ENCODE measurements at regions not wholly inside any gene's neighbourhood (a gene's known extent, or its start where the extent isn't known, plus 50 kb on each side); places are given as distances from the start of the nearest gene placed in this dataset.

DNA sequence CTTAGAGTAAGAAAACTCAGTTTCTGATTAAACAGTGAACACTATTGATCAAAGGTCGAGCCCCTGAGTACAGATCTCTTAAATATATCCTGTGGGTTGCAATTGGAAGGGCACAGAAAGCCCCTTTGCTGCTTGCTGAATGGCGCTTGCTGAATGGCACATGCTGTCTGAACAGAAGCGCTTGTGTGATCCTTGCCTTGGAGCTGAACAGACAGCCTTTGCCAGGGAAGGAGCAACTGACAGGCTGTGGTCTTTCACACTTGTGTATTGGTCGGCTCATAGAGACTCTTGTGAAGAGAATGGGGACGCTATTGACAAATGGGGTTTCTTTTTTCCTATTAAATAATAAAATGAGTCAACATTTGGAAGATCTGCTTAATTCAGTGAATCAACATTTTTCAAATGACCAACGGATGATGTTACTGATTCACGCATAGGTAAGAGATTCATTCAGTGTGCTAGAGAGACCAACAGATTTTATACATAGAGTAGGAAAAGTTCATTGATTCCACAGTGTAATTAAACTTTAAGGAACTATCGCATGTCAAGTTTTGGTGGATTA lies 99.4 kb upstream of the TNS3 start:
- intact Hi-C loops (cut with DNase I), result no loop called here
- Histone ChIP-seq H3K4me1 (peaks cover 5 to 12% of the 10 kb centered on the region in 2 donors), H3K36me3 (no peaks in the 10 kb centered on the region), H3K27me3 (no peaks in the 10 kb centered on the region), H3K4me3 (replicated peaks in 1 of 3) (no peak overlapping the region), H3K9me3 (no peaks in the 10 kb centered on the region), H3K27ac (no peak overlapping the region)
- no peak for DNase-seq
- TF ChIP-seq POLR2A (IDR thresholded peaks at IDR 0.05), result no peak
- TF ChIP-seq, protein P1, sequence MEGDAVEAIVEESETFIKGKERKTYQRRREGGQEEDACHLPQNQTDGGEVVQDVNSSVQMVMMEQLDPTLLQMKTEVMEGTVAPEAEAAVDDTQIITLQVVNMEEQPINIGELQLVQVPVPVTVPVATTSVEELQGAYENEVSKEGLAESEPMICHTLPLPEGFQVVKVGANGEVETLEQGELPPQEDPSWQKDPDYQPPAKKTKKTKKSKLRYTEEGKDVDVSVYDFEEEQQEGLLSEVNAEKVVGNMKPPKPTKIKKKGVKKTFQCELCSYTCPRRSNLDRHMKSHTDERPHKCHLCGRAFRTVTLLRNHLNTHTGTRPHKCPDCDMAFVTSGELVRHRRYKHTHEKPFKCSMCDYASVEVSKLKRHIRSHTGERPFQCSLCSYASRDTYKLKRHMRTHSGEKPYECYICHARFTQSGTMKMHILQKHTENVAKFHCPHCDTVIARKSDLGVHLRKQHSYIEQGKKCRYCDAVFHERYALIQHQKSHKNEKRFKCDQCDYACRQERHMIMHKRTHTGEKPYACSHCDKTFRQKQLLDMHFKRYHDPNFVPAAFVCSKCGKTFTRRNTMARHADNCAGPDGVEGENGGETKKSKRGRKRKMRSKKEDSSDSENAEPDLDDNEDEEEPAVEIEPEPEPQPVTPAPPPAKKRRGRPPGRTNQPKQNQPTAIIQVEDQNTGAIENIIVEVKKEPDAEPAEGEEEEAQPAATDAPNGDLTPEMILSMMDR (IDR thresholded peaks at IDR 0.05), result no peak
- WGBS, 2 donors, result 95 to 96% methylated on average over 8 of the region's 8 CpGs

DNA sequence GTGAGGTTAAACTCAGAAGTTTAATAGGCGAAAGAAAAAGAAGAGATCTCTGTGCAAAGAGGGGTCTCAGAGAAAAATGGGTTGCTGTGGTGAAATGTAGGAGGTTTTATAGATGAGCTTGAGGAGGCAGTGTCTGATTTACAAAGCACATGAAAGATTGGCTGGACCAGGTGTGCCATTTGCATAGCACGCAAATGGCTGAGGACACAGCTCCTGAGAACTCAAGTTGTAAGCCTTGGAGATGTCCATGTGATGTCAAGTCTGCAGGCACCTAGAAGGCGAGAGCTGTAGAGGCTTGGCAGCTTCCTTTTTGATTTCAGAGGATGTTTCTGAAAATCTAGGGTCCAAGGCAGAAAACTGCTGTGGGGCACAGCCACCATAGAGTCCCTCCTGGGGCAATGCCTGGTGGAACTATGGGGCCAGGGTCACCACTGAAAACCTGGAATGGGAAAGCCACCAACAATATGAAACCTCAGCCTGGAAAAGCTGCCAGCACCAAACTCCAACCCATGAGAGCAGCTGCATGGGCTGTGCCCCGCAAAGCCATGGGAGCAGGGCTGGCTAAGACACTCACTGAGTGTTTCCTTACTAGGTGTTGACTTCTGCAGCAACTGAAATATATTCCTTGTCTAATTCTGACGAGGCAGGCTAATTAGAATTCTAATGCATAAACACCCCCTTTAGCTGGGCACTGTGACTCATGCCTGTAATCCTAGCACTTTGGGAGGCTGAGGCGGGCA lies 96.9 kb upstream of the TNS3 start:
- H3K4me1 ChIP-seq, result peaks cover 5 to 12% of the 10 kb centered on the region in 2 donors
- no peaks in the 10 kb centered on the region for H3K27me3 ChIP-seq
- no peaks in the 10 kb centered on the region for H3K36me3 ChIP-seq
- WGBS, 2 donors, result 94 to 95% methylated on average over 6 of the region's 6 CpGs
- no peak overlapping the region for H3K27ac ChIP-seq
- no peak for DNase-seq
- intact Hi-C loops (cut with DNase I), result no loop called here
- no peak overlapping the region for H3K4me3 ChIP-seq (replicated peaks in 1 of 3)
- TF ChIP-seq, protein P1 (IDR thresholded peaks at IDR 0.05), result no peak
- no peak for TF ChIP-seq POLR2A (IDR thresholded peaks at IDR 0.05)
- no peaks in the 10 kb centered on the region for H3K9me3 ChIP-seq

DNA sequence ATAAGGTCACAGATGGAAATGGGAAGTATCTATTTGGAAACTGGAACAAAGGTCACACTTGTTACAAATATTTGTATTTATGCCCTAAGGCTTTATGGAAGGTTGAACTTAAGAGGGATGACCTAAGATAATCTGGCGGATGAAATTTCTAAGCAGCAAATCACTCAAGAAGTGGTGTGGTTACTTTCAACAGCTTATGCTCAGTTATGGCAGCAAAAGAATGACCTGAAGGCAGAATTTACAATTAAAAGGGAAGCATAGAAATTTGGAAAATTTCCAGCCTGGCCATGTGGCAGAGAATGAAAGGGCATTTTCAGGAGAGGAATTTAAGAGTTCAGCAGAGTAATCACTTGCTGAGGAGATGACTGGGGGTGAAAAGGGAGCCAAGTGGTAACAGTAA lies 95.8 kb upstream of the TNS3 start:
- H3K27ac ChIP-seq, result no peak overlapping the region
- intact Hi-C loops (cut with DNase I), result no loop called here
- no peak for DNase-seq
- no peaks in the 10 kb centered on the region for H3K27me3 ChIP-seq
- TF ChIP-seq, protein P1 (IDR thresholded peaks at IDR 0.05), result no peak
- no peak for TF ChIP-seq POLR2A (IDR thresholded peaks at IDR 0.05)
- WGBS, 2 donors, result 85 to 90% methylated on average over 1 of the region's 1 CpG
- no peaks in the 10 kb centered on the region for H3K9me3 ChIP-seq
- no peak overlapping the region for H3K4me3 ChIP-seq (replicated peaks in 1 of 3)
- peaks cover 5 to 12% of the 10 kb centered on the region in 2 donors for H3K4me1 ChIP-seq
- H3K36me3 ChIP-seq, result no peaks in the 10 kb centered on the region

DNA sequence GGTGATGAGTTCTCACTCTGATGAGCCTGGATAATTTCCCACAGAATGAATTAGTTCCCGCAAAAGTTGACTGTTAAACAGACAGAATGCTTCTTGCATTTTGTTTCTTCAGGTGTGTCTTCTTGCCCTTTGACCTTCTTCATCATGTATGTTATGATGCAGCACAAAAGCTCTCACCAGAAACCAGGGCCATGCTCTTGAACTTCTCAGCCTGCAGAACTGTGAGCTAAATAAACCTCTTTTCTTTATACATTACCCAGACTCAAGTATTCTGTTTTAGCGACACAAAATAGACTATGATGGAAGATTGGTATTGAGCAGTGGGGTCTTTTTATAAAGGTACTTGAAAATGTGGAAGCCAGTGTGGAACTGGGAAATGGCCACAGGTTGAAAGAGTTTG lies 95.2 kb upstream of the TNS3 start:
- Histone ChIP-seq H3K9me3 (no peaks in the 10 kb centered on the region), H3K4me3 (replicated peaks in 1 of 3) (no peak overlapping the region), H3K27ac (no peak overlapping the region), H3K27me3 (no peaks in the 10 kb centered on the region), H3K36me3 (no peaks in the 10 kb centered on the region), H3K4me1 (peaks cover 5 to 12% of the 10 kb centered on the region in 2 donors)
- no peak for TF ChIP-seq POLR2A (IDR thresholded peaks at IDR 0.05)
- TF ChIP-seq, protein P1 (IDR thresholded peaks at IDR 0.05), result no peak
- no peak for DNase-seq
- intact Hi-C loops (cut with DNase I), result no loop called here
- WGBS, 2 donors, result 69 to 81% methylated on average over 2 of the region's 2 CpGs

DNA sequence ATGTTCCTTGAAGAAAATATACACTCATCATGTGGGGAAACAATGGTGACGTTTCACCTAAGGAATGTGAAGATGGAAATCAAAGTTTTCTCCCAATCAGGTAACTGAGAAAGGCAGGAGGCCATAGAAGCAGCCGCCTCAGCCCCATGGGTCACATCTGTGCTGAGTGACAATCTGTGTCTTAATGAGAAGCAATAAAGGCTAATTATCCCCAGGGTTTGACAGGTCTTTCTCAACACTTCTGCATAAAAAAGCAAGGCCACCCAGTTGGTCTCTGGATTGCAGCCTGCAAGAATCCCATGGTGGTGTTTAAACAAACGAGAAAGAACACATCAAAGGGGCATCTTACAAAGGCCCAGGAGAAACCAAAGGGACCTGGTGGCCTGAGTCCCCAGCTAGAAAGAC lies 91.1 kb upstream of the TNS3 start:
- WGBS, 2 donors, result 89 to 92% methylated on average over 3 of the region's 3 CpGs

More for the DNA sequence above, 91.1 kb upstream of the TNS3 start:
- H3K27me3 ChIP-seq, result no peaks in the 10 kb centered on the region
- intact Hi-C loops (cut with DNase I), result no loop called here
- H3K4me3 ChIP-seq (replicated peaks in 1 of 3), result no peak overlapping the region
- DNase-seq, result no peak
- H3K36me3 ChIP-seq, result no peaks in the 10 kb centered on the region
- no peaks in the 10 kb centered on the region for H3K9me3 ChIP-seq
- peaks cover 19 to 22% of the 10 kb centered on the region in 2 donors for H3K4me1 ChIP-seq
- TF ChIP-seq POLR2A (IDR thresholded peaks at IDR 0.05), result no peak
- TF ChIP-seq, protein P1 (IDR thresholded peaks at IDR 0.05), result no peak
- H3K27ac ChIP-seq, result no peak overlapping the region
